Coronary artery (tissue), 2 donors: ENCODE measurements at regions not wholly inside any gene's neighbourhood (a gene's known extent, or its start where the extent isn't known, plus 50 kb on each side); places are given as distances from the start of the nearest gene placed in this dataset.

Source experiments
- DNase-seq: peaks from one replicate; pipeline ENCODE4 v3.0.0-alpha.2; 2017; ENCODE audit warnings: low spot score
- H3K27ac ChIP-seq, 2 donors: fragments of 200-600 bp; sonication (generic); one replicate each; pipeline ENCODE4 v1.5.1; 2016 to 2019
- H3K4me3 ChIP-seq: fragments of 200-600 bp; sonication (generic); 2 replicates; pipeline ENCODE4 v1.5.1; 2016; ENCODE audit warnings: mild to moderate bottlenecking, moderate library complexity
- TF ChIP-seq, protein P1 (sequence below): fragments of 200-600 bp; sonication (generic); IDR thresholded peaks from one replicate; pipeline ENCODE4 v1.5.1; 2019; ENCODE audit warnings: antibody characterized with exemption

DNA sequence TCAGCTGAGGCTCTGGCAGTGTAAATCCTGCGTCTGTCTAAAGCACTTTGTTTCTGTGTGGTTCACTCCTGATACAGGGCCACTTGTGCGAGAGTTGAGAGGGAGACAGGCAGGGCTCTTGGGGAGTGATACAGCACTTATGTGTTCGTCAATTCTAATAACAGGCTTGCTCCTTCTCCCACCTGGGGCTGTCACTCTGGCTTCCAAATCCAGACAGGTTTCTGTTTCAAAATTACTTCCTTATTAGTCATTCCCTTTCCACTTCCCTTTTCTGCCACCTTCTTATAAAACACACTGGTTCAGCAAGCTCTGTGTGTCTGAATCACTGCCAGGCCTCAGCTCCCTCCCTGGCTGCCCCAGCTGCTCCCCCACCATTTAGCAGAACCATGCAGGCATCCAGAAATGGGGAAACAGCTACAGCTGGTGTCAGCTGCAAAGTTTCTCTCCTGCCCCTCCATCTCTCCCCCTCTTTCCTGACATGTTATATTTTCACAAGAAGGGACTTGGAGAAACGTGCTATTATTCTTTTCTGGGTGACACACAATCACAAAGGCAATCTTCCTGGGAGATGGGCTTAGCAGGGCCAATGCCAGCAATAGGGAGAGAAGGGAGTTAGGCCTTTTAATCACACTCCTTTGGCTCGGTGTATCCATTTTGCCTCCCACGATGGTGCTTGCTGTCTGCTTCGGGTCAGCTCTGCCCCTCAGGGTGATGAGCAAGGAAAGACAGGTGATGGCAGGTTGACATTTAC, 58.4 kb upstream of the ZNRF2 start:
- TF ChIP-seq, protein P1, sequence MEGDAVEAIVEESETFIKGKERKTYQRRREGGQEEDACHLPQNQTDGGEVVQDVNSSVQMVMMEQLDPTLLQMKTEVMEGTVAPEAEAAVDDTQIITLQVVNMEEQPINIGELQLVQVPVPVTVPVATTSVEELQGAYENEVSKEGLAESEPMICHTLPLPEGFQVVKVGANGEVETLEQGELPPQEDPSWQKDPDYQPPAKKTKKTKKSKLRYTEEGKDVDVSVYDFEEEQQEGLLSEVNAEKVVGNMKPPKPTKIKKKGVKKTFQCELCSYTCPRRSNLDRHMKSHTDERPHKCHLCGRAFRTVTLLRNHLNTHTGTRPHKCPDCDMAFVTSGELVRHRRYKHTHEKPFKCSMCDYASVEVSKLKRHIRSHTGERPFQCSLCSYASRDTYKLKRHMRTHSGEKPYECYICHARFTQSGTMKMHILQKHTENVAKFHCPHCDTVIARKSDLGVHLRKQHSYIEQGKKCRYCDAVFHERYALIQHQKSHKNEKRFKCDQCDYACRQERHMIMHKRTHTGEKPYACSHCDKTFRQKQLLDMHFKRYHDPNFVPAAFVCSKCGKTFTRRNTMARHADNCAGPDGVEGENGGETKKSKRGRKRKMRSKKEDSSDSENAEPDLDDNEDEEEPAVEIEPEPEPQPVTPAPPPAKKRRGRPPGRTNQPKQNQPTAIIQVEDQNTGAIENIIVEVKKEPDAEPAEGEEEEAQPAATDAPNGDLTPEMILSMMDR: no peak
- peak overlapping the region in 1 of 2 donors; percentile 68 for H3K27ac ChIP-seq
- no peak for DNase-seq
- H3K4me3 ChIP-seq: no peak overlapping the region

DNA sequence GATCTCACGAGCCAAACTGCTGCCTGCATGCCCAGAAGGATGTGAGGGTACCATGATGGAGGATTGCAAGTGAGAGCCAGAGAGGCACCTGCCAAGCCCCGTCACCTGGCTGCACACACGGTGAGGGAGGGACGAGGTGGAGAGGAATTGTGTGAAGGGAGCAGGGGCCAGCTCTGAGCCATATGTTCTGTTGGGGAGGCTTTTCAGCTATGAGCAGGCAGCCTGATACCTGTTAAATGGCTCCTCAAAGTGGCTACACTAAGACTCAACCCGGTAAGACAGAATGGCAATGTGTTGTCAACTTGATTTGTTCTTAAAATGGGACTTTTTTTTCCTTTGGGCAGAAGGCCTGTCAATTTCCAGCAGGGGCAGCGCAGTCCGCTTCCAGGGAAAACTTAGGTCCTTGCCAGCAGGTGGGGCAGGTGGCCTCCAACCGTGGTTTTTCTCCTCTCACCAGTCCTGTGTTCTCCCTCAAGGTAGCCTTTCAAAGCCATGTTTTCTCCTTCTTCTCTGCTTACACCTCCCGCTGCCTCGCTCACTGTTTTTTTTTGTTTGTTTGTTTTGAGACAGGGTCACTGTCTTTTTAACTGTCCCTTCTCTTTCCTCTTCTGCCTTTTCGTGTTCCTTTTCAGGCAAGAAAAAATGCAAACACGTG, 57.7 kb upstream of the ZNRF2 start:
- H3K27ac ChIP-seq: peak overlapping the region in 1 of 2 donors; percentile 68
- TF ChIP-seq, protein P1: no peak
- no peak for DNase-seq
- H3K4me3 ChIP-seq: no peak overlapping the region

DNA sequence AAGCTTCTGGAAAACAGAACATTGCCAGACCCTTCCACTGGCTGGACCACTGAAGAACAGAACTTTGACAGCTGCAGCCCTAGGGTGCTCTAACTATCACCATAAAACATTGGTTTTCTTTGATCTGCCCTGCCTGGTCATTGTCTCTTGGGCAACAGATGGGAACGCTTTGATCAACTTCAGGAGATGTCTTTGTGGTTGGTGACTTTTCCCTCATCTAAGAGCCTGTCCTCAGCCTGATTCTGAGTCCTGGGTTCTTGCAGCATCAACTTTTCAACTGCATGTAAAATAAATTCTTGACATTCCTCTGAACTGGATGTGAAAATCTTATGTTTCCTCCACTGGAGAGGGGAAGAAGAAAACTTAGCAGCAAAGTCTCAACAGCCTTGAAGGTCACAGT, 53.1 kb upstream of the ZNRF2 start:
- DNase-seq: no peak
- no peak overlapping the region for H3K27ac ChIP-seq
- TF ChIP-seq, protein P1: no peak
- H3K4me3 ChIP-seq: no peak overlapping the region

DNA sequence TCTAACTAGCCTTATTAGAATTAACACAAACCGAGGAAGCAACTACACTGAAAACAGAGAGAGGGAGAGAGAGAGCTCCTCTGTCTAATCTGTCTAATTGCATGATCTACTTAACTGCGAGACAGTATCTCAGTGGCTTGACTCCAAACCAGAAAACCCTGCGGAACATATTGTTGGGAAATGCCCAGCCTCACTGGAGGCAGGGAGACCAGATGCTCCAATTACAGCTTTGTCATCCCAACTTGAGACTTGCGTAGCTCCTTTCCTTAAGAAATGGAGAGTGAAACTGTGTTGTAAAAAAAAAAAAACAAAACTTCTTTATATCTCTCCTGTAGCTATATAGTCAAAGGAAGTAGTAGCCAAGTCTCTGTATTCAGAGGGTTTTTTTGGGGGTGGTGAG, 52.0 kb upstream of the ZNRF2 start:
- Histone ChIP-seq H3K4me3 (no peak overlapping the region), H3K27ac (no peak overlapping the region)
- DNase-seq: no peak
- TF ChIP-seq, protein P1: no peak
